Stimulated activated CD8-positive, alpha-beta memory T cell treated with anti-CD3 and anti-CD28 coated beads, Interleukin-12 subunit alpha, Interleukin-12 subunit beta, amount 100 ng/mL, for 4 hours (primary cell): ENCODE measurements at regions not wholly inside any gene's neighbourhood (a gene's known extent, or its start where the extent isn't known, plus 50 kb on each side); places are given as distances from the start of the nearest gene placed in this dataset.
A peak's percentile ranks its signal among the peaks of the same experiment; 100 is the strongest.

ENCODE experiments used
- DNase-seq: peaks from one replicate; pipeline ENCODE4 v3.0.0-alpha.2; 2020; ENCODE audit warnings: low read depth

GRCh38 chr13:40388617-40389016 is 277.8 kb downstream of the FOXO1 start:
- peak; percentile 61 for DNase-seq

- peak; percentile 14 for DNase-seq
Observed at GRCh38 chr13:40389081-40389641, 277.3 kb downstream of the FOXO1 start.

GRCh38 chr13:40390401-40390916 is 276.0 kb downstream of the FOXO1 start:
- no peak for DNase-seq

DNA sequence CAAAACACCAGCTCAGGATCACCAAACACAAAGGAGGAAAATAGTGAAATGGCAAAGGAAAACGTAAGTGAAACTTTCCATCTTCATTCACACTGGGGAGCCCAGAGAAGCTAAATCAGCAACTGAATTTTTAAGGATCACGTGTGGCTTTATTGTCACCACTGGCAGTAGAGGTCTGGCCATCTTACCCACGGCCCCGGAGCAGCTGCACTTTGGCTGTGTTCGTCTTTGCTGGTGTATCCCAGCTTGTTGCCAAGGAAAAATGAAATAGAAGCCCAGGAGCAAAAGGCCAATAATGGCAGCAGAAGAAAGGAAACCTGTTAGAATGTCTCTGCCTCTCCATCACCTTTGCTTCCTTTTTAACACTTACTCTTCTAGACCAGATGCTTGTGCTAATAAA is 274.7 kb downstream of the FOXO1 start:
- DNase-seq, result no peak

- DNase-seq, result no peak
Observed at GRCh38 chr13:40394304-40394985, 272.0 kb downstream of the FOXO1 start.

GRCh38 chr13:40398065-40398464 is 268.4 kb downstream of the FOXO1 start:
- no peak for DNase-seq

- DNase-seq, result no peak
Observed at GRCh38 chr13:40399756-40400155, 266.7 kb downstream of the FOXO1 start.

- DNase-seq, result peak; percentile 21
Observed at GRCh38 chr13:40401911-40402776, 264.3 kb downstream of the FOXO1 start.

GRCh38 chr13:40402931-40403431 is 263.5 kb downstream of the FOXO1 start:
- DNase-seq, result no peak

DNA sequence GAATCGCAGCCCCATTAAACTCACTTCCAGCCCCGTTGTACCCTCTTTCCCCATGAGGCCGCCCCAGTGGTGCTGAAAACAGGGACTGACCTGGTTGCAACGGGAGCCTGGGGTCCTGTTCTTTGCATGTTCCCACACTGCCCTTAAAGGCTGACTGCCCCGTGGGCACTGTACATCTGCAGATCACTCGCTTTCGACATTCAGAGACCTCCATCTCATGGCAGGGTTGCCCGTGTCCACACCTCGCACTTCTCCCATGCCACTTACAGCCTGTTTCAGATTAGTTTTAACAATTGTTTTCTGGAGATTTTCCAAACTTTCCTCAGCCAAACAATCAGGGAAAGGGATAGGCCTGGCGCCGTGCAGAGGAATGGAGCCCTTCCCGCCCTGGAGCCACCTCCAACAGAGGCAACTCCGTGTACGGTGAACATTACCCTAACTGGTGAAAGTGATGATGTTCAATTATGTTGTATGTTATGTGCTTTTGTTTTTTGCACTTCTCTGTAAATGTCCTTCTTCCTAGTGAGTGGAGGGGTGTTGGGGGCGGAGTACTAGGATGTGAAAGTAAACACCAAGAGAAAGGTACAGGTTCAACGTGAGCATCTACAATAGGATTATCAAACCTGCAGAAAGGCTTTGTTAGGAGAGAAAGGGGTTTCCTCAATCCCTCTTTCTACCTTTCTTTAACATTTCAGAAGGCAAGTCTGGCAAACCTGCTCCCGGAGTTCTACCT is 262.8 kb downstream of the FOXO1 start:
- DNase-seq, result no peak

DNA sequence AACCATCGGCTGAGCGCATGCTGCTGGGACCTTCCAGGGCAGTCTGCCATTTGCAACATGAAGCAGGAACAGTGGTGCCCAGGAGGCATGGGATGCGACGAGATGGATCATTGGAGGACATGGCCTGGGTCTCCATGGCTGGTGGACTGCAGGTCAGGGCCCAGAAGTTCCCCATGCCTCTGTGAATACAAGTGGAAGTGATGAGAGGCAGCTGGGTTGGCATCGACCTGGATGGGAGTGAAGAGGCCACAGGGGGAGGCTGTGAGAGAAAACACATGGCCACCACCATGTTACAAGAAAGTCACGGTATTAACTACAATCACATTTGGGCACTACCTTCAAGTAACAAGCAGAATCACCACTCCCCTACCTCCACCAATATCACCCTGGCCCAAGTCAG is 262.0 kb downstream of the FOXO1 start:
- DNase-seq, result no peak

- DNase-seq, result no peak
Observed at GRCh38 chr13:40404967-40405716, 261.3 kb downstream of the FOXO1 start.

GRCh38 chr13:40406405-40407120 is 259.9 kb downstream of the FOXO1 start:
- no peak for DNase-seq

GRCh38 chr13:40407567-40407966 is 258.9 kb downstream of the FOXO1 start:
- DNase-seq, result no peak

DNA sequence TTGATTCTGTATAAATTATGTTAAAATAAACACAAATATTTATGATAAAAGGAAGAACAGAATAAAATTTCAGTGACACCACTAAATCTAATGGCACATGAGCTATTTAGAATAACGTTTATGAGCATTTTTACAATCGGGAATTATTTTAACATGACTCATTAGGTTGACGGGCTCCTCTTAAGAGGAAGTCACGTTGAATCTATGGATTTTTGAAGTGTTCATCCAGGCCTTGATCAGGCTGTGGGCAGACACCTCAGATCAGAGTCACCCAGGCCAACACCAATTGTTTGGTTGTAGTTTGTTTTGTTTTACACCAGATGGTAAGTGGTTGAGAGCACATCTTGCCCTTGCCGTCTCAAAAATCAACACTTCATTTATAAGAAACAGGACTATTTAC is 257.8 kb downstream of the FOXO1 start:
- no peak for DNase-seq

GRCh38 chr13:40409278-40409677 is 257.2 kb downstream of the FOXO1 start:
- no peak for DNase-seq

- DNase-seq, result no peak
Observed at GRCh38 chr13:40410315-40410714, 256.1 kb downstream of the FOXO1 start.

GRCh38 chr13:40420160-40420740 is 246.2 kb downstream of the FOXO1 start:
- DNase-seq, result no peak

GRCh38 chr13:40422588-40423235 is 243.7 kb downstream of the FOXO1 start:
- no peak for DNase-seq

- DNase-seq, result no peak
Observed at GRCh38 chr13:40428354-40428753, 238.1 kb downstream of the FOXO1 start.
